Nucleus accumbens (tissue), 56 donors: ENCODE measurements at regions not wholly inside any gene's neighbourhood (a gene's known extent, or its start where the extent isn't known, plus 50 kb on each side); places are given as distances from the start of the nearest gene placed in this dataset.
A peak's percentile ranks its signal among the peaks of the same experiment; 100 is the strongest.

Source experiments
- DNase-seq, 56 donors: peaks; one replicate each; lab custom pipeline; 2025; lab: John Stamatoyannopoulos, UW

GRCh38 chr20:51087266-51087665 is 64.4 kb upstream of the KCNG1 start:
- DNase-seq, result no peak

DNA sequence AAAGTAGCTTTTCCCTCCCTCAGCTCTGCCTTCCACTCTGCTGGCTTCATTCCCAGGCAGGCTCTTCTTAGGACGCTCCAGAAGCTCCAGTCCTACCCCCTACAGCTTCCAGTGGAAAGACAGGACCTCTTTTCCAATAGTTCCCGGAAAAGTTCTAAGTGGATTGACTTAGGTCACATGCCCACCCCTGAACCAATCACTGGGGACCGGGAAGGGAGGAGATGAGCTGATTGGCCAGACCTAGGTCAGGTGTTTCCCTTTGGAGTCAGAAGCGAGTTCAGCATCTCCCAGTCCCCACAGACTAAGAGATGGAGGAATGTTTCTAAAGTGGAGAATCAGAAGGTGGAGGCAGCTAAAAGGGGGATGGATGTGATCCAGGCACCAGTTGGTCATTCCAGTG is 62.9 kb upstream of the KCNG1 start:
- no peak for DNase-seq

DNA sequence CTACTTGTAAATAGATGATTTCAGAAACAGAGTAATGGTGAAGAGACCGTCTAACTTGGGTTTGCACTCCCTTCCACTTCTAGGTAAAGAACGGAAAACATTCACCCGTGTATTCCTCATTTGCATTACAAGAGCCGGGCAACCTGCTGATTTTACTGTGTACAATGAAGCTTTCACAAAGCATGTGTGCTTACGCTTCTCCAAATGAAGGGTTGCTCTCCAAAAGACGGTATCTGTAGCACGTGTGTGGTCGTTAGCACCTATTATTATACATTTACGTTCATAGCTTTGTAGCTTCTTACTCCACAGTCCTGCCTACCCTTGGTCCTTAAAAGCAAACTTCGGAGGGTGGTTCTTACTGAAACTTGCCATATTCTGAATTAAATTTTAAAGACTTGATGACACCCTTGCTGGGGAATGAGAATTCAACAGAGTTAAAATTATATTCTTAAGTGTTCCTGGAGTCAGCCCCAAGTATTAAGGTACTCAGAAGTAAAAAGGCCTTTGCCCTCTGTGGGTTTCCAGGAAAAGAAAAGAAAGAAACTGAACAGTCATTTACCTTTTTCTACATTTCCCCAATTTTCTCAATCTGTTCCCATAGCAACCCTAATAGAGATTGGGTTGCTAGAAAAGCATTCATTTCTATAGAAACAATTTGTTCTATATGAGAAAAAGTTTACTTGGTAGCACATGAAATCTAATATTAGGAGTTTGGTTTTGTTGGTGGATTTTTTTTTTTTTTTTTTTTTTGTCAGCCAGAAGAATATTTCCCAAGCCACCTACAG is 61.9 kb upstream of the KCNG1 start:
- DNase-seq, result no peak

DNA sequence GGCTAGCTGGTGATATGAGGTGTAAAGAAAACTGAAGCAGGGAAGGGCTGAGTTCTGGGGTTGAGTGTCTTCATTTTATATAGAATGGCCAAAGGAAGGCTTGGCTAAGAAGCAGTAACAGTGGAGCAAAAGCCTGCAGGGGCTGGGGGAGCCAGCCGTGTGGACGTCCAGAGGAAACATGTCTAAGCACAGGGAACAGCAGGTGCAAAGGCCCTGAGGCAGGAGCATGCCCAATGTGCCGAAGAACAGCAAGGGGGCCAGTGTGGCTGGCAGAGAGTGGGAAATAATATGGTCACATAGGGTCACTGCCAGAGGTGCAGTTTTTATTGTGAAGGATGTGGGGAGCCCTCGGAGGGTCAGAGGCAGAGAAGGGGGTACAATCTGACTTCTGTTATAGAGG is 60.5 kb upstream of the KCNG1 start:
- no peak for DNase-seq

DNA sequence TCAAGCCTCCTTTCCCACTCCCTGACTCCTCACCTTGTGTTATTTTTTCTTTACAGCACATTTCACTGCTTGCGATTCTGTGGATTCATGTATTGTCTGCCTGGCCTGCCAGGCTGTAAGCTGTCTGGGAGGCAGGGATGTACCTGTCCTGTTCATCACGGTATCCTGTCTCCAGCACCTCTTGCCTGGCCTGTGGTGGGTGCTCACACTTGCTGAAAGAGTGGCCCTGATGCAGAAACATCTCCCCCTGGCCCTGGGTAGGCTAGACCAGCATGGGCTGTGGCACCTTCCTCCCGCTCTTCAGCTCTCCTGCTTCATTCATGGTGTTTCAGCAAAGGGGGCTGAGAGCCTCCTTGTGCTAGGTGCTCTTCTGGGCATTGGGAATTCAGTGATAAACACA is 60.1 kb upstream of the KCNG1 start:
- DNase-seq, result no peak

DNA sequence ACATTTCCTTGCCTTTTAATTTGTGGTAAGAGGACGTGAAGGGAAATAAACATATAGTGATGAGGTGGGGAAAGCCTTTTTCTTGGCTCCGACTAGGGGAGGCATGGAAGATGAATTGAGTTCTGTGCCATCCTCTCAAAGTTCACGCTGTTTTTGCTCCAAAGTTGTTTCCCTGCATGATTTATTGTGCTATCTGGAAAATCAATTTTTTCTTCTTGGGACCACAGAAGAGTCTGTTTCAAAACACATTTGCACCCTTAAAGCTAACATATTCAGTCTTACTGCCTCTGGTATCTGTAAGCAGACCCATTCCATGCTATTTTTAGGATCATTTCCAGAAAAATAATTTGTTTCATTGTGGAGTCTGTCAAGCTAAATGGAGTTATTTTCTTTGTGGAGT is 57.6 kb upstream of the KCNG1 start:
- no peak for DNase-seq

GRCh38 chr20:51079488-51079887 is 56.6 kb upstream of the KCNG1 start:
- no peak for DNase-seq

GRCh38 chr20:51077686-51078060 is 54.8 kb upstream of the KCNG1 start:
- peak in 3 of 56 donors; percentile 6 to 14 (median 7) for DNase-seq

GRCh38 chr20:51076786-51077685 is 54.1 kb upstream of the KCNG1 start:
- DNase-seq, result no peak

- DNase-seq, result no peak
Measured at GRCh38 chr20:51074062-51074461, 51.2 kb upstream of the KCNG1 start.
